ENCODE measurements at regions not wholly inside any gene's neighbourhood (a gene's known extent, or its start where the extent isn't known, plus 50 kb on each side); places are given as distances from the start of the nearest gene placed in this dataset.
"Not testable (repeated sequence)": the region's sequence is repeated elsewhere in the genome, so short reads cannot be mapped to it uniquely, and the experiment has no call there.

- Histone ChIP-seq H3K36me3 (ENCODE audit: control insufficient read depth, insufficient read depth, low read length) (no peaks in the 10 kb centered on the region), H3K4me3 (ENCODE audit: low read depth, low read length) (no peak overlapping the region), H3K27me3 (ENCODE audit: control insufficient read depth, insufficient read depth, low read length) (no peaks in the 10 kb centered on the region)
- DNase-seq (ENCODE audit: low read depth) = no peak
- TF ChIP-seq CTCF (IDR thresholded peaks at IDR 0.05; ENCODE audit: insufficient read depth, low read length, poor library complexity, severe bottlenecking) = no peak
These were observed 251.9 kb upstream of the CDH12 start for GRCh38 chr5:23105021-23105420.

GRCh38 chr5:23103566-23103965 is 250.4 kb upstream of the CDH12 start:
- Histone ChIP-seq H3K27me3 (ENCODE audit: control insufficient read depth, insufficient read depth, low read length) (no peaks in the 10 kb centered on the region), H3K36me3 (ENCODE audit: control insufficient read depth, insufficient read depth, low read length) (no peaks in the 10 kb centered on the region), H3K4me3 (ENCODE audit: low read depth, low read length) (no peak overlapping the region)
- DNase-seq (ENCODE audit: low read depth) = no peak
- TF ChIP-seq CTCF (IDR thresholded peaks at IDR 0.05; ENCODE audit: insufficient read depth, low read length, poor library complexity, severe bottlenecking) = no peak

- H3K27me3 ChIP-seq (ENCODE audit: control insufficient read depth, insufficient read depth, low read length); H3K4me3 ChIP-seq (ENCODE audit: low read depth, low read length); DNase-seq (ENCODE audit: low read depth); H3K36me3 ChIP-seq (ENCODE audit: control insufficient read depth, insufficient read depth, low read length): not testable (repeated sequence)
These were observed 242.3 kb upstream of the CDH12 start for GRCh38 chr5:23095418-23095817.

- no peak for DNase-seq (ENCODE audit: low read depth)
- no peak overlapping the region for H3K4me3 ChIP-seq (ENCODE audit: low read depth, low read length)
- no peaks in the 10 kb centered on the region for H3K36me3 ChIP-seq (ENCODE audit: control insufficient read depth, insufficient read depth, low read length)
- no peaks in the 10 kb centered on the region for H3K27me3 ChIP-seq (ENCODE audit: control insufficient read depth, insufficient read depth, low read length)
- no peak for TF ChIP-seq CTCF (IDR thresholded peaks at IDR 0.05; ENCODE audit: insufficient read depth, low read length, poor library complexity, severe bottlenecking)
These were observed 236.1 kb upstream of the CDH12 start for GRCh38 chr5:23089286-23089685.

GRCh38 chr5:23084815-23085214 is 231.7 kb upstream of the CDH12 start:
- Histone ChIP-seq H3K4me3 (ENCODE audit: low read depth, low read length) (no peak overlapping the region), H3K36me3 (ENCODE audit: control insufficient read depth, insufficient read depth, low read length) (no peaks in the 10 kb centered on the region), H3K27me3 (ENCODE audit: control insufficient read depth, insufficient read depth, low read length) (no peaks in the 10 kb centered on the region)
- no peak for TF ChIP-seq CTCF (IDR thresholded peaks at IDR 0.05; ENCODE audit: insufficient read depth, low read length, poor library complexity, severe bottlenecking)
- DNase-seq (ENCODE audit: low read depth) = no peak

GRCh38 chr5:23072179-23072578 is 219.0 kb upstream of the CDH12 start:
- no peak for TF ChIP-seq CTCF (IDR thresholded peaks at IDR 0.05; ENCODE audit: insufficient read depth, low read length, poor library complexity, severe bottlenecking)
- no peak for DNase-seq (ENCODE audit: low read depth)
- Histone ChIP-seq H3K36me3 (ENCODE audit: control insufficient read depth, insufficient read depth, low read length) (no peaks in the 10 kb centered on the region), H3K27me3 (ENCODE audit: control insufficient read depth, insufficient read depth, low read length) (no peaks in the 10 kb centered on the region), H3K4me3 (ENCODE audit: low read depth, low read length) (no peak overlapping the region)
